ENCODE measurements at regions not wholly inside any gene's neighbourhood (a gene's known extent, or its start where the extent isn't known, plus 50 kb on each side); places are given as distances from the start of the nearest gene placed in this dataset.

GRCh38 chr1:209383422-209383821 lies 200.1 kb upstream of the CAMK1G start:
- no peak for TF ChIP-seq CTCF (IDR thresholded peaks at IDR 0.05)
- no peak for TF ChIP-seq POLR2AphosphoS5 (IDR thresholded peaks at IDR 0.05)
